Natural killer cell treated with Interleukin-12 subunit alpha and Interleukin-12 subunit beta and Interleukin-15 and Interleukin-18, amount 100 ng/mL, for 72 hours (primary cell): ENCODE measurements at regions not wholly inside any gene's neighbourhood (a gene's known extent, or its start where the extent isn't known, plus 50 kb on each side); places are given as distances from the start of the nearest gene placed in this dataset.

Source experiments
- ATAC-seq, 2 donors: fragments of 150-1000 bp; cut with Tn5 transposase in 1 of 2; sonication (Bioruptor Pico), chemical (Tn5 transposase) in 1 of 2; 2 replicates each; pipeline ENCODE4 v1.10.0; 2021
- DNase-seq: peaks from one replicate; pipeline ENCODE4 v3.0.0; 2022; ENCODE audit warnings: low spot score
- H3K27ac Mint-ChIP-seq, 2 donors: 1 replicate in 1 of 2; 2 replicates in 1 of 2; pipeline ENCODE4 v1.8.0; 2022; ENCODE audit warnings: mixed read lengths in 2 of 2, mild to moderate bottlenecking in 1 of 2, moderate library complexity in 1 of 2
- H3K27me3 Mint-ChIP-seq, 2 donors: 1 replicate in 1 of 2; 2 replicates in 1 of 2; pipeline ENCODE4 v1.8.0; 2022; ENCODE audit warnings: mixed read lengths in 2 of 2
- H3K36me3 Mint-ChIP-seq: one replicate; pipeline ENCODE4 v1.8.0; 2022; ENCODE audit warnings: mixed read lengths
- H3K4me1 Mint-ChIP-seq, 2 donors: 1 replicate in 1 of 2; 2 replicates in 1 of 2; pipeline ENCODE4 v1.8.0; 2022; ENCODE audit warnings: low read depth in 2 of 2, mixed read lengths in 2 of 2, mild to moderate bottlenecking in 1 of 2
- H3K4me3 Mint-ChIP-seq: one replicate; pipeline ENCODE4 v1.8.0; 2022; ENCODE audit warnings: mixed read lengths
- H3K9me3 Mint-ChIP-seq: 2 replicates; pipeline ENCODE4 v1.8.0; 2022; ENCODE audit warnings: mixed read lengths

DNA sequence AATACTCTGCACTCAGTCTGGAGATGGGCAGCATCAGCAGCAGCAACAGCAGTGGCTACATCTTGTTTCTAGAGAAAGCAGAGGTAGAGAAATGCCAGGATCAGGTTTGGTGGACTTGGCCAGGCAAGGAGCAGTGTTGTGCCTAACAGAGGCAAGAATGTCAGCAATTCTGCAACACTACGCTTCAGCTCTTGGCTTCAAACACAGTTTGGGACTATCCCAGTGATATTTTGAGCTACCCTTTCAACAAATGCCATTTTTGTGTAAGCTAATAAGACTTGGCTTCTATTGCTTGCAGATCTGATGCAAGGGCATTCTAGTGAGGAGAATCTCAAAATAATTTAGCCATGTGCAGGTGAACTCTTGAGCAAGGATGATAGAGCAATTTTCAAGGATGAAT lies 271.3 kb downstream of the PCDH20 start:
- Mint-ChIP-seq H3K27ac (no peak overlapping the region), H3K4me1 (peaks cover 0 to 3% of the 10 kb centered on the region in 2 donors), H3K9me3 (peaks cover 20% of the 10 kb centered on the region), H3K36me3 (peaks cover 5% of the 10 kb centered on the region), H3K27me3 (no peaks in the 10 kb centered on the region), H3K4me3 (no peak overlapping the region)
- ATAC-seq (no peak), DNase-seq (no peak)

DNA sequence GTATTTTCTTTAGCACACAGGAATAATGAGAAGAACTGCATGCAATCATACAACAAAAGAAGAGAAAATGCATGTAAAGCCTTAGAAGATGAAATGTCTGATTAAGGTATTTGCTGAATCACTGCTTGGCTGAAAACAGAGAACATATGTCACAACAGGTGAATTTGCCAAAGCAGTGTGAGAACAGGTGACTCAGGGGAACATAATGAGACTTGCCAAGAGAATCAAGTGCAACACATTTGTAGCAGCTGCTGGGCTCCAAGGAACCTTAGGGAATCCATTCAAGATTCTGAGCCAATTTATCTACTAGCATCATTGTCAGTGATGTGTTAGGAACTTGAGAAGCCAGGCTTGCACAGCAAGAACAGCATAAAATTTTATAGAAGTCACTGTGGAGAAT lies 273.1 kb downstream of the PCDH20 start:
- DNase-seq (no peak), ATAC-seq (no peak)
- Mint-ChIP-seq H3K36me3 (peaks cover 5% of the 10 kb centered on the region), H3K9me3 (peaks cover 20% of the 10 kb centered on the region), H3K4me1 (peaks cover 0 to 3% of the 10 kb centered on the region in 2 donors), H3K4me3 (no peak overlapping the region), H3K27me3 (no peaks in the 10 kb centered on the region), H3K27ac (no peak overlapping the region)

DNA sequence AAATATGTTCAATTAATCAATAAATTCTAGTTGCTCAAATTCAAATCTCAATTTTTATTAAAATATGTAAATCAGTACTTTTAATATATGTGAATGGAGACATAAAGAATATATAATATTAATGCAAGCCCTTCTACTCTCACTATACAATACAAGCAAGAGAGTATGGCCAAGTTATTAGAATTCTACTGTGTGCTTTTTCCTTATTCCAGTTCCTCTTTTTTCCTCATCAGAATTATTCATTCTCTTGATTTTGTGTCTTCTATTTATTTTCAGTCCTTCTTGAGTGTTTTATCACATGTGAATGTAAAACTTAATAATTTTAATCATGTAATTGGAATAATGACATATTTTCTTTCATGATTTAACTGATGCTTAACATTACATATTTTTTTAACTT lies 276.8 kb downstream of the PCDH20 start:
- Mint-ChIP-seq H3K27me3 (no peaks in the 10 kb centered on the region), H3K9me3 (peaks cover 19% of the 10 kb centered on the region), H3K4me3 (no peak overlapping the region), H3K27ac (no peak overlapping the region), H3K4me1 (no peaks in the 10 kb centered on the region), H3K36me3 (peaks cover 5% of the 10 kb centered on the region)
- no peak for ATAC-seq
- DNase-seq, result no peak

DNA sequence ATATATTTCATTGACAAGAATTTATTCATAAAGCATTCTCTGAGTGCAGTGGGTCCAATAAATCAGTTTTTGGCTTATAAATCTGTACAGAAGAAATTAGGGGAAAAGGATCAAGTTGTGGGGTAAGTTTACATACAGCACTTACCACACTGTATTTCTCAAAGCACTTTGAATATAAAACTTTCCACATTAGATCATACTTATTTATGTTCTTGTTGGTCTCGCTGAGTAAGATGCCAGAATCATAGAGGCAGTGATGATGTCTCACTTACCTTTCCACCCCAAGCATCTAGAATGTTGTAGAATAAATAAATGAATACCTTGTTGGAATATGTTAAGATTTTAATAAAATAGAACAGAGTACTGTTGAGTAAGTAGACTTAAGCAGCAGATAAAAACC lies 279.1 kb downstream of the PCDH20 start:
- H3K9me3 Mint-ChIP-seq, result peaks cover 8% of the 10 kb centered on the region
- H3K27ac Mint-ChIP-seq, result no peak overlapping the region
- DNase-seq (no peak), ATAC-seq (no peak)
- no peaks in the 10 kb centered on the region for H3K4me1 Mint-ChIP-seq
- H3K27me3 Mint-ChIP-seq, result no peaks in the 10 kb centered on the region
- no peak overlapping the region for H3K4me3 Mint-ChIP-seq
- H3K36me3 Mint-ChIP-seq, result no peaks in the 10 kb centered on the region

DNA sequence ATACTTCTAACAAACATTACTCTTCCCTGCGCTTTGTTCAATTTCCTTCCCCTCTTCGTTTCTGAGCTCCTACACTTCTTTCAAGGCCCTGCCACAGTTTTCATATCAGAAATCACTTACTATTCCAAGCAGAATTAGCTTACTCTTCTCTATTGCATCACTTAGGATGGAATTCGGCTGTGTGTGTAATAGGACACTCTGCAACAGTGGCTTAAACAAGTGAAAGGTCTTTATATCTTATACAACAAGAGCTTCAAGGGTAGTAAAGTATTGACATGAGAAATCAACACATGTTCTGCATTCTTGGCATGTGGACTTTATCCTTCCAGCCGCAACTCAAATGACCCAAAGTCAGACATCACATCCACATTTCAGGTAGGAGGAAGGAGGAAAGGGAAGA lies 279.6 kb downstream of the PCDH20 start:
- Mint-ChIP-seq H3K9me3 (peaks cover 7% of the 10 kb centered on the region), H3K27me3 (no peaks in the 10 kb centered on the region)
- no peak for ATAC-seq

DNA sequence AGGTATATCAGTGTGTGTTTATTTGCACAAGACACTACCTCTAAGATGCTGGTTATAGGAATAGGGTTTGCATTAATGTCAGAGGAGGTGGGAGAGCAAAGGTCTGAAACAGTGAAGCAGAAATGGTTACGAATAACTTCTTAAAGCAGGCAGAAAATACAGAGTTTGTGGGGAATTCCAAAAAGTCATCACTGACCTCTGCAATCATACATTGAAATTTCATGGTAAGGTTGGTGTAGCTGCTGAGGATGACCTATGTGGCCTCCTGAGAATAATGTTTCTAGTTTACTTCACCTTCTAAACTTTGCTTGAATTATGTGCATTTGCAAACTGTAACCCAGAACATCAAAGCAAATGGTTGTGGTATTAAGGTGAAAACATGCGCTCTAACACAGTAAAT lies 280.1 kb downstream of the PCDH20 start:
- H3K4me3 Mint-ChIP-seq, result no peak overlapping the region
- ATAC-seq (no peak), DNase-seq (no peak)
- H3K27ac Mint-ChIP-seq, result no peak overlapping the region
- H3K36me3 Mint-ChIP-seq, result no peaks in the 10 kb centered on the region
- H3K27me3 Mint-ChIP-seq, result no peaks in the 10 kb centered on the region
- H3K9me3 Mint-ChIP-seq, result peaks cover 7% of the 10 kb centered on the region
- no peaks in the 10 kb centered on the region for H3K4me1 Mint-ChIP-seq

More for the DNA sequence above, 279.6 kb downstream of the PCDH20 start:
- Mint-ChIP-seq H3K4me3 (no peak overlapping the region), H3K4me1 (no peaks in the 10 kb centered on the region), H3K36me3 (no peaks in the 10 kb centered on the region), H3K27ac (no peak overlapping the region)
- DNase-seq, result no peak

DNA sequence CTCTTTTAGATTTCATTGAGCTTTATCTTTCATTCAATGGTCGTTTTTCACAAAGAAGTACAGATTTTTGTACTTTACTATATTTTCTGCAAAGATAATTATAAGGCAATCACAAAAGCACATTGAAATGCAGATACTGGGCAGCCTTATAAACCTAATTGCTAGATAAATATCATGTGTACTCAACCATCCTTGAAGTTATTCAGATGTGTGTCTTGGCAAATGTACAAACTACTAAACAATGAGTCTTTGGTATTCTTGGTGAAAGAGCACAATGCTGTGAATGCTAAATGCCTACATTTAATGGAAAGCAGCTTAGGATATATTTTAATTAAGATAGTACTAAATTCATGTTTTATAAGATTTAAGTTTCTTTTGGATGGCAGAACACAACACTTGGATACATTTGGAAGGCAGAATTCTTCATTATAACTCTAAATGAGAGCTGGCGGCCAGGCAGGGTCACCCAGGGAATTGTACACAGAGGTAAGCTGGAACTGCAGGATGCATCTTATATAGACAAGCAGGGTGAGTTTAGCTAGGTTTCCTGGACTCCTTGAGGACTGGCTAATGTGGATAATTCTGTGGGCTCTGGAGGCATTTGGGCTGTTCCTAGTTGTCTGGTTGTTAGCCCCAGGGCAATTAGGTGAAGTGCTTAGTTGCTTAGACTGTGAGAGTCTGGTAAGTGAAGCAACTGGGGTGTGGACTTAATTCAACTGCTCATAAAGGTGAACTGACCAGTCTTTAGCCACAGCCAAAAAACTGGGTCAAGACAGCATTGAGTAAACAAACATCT lies 286.6 kb downstream of the PCDH20 start:
- ATAC-seq, result no peak
- Mint-ChIP-seq H3K27ac (no peak overlapping the region), H3K9me3 (peaks cover 8% of the 10 kb centered on the region), H3K4me1 (no peaks in the 10 kb centered on the region), H3K27me3 (no peaks in the 10 kb centered on the region), H3K36me3 (no peaks in the 10 kb centered on the region), H3K4me3 (no peak overlapping the region)
- no peak for DNase-seq

DNA sequence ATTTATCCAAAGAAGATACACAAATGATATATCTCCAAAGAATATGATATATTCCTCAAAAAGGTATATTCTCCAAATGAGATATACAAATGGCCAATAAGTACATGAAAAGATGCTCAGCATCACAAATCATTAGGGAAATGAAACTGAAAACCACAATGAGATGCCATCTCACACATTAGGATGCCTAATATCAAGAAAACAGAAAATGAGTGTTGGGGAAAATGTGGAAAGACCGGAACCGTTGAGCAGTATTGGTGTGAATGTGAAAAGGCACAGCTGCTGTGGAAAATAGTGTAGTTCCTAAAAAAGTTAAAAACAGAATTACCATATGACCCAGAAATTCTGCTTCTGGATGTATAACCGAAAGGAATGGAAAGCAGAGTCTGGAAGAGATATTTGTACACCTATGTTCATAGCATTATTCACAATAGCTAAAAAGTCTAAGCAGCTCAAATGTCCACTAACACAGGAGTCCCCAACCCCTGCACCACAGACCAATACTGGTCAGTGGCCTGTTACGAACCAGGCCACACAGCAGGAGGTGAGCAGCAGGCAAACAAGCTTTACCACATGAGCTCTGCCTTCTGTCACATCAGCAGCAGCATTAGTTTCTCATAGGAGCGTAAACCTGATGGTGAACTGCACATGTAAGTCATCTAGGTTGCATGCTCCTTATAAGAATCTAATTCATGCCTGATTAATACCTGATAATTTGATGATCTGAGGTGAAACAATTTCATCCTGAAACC lies 291.9 kb downstream of the PCDH20 start:
- Mint-ChIP-seq H3K27me3 (no peaks in the 10 kb centered on the region), H3K4me3 (no peak overlapping the region), H3K4me1 (no peaks in the 10 kb centered on the region), H3K36me3 (no peaks in the 10 kb centered on the region), H3K27ac (no peak overlapping the region), H3K9me3 (peaks cover 10% of the 10 kb centered on the region)
- no peak for DNase-seq
- no peak for ATAC-seq

DNA sequence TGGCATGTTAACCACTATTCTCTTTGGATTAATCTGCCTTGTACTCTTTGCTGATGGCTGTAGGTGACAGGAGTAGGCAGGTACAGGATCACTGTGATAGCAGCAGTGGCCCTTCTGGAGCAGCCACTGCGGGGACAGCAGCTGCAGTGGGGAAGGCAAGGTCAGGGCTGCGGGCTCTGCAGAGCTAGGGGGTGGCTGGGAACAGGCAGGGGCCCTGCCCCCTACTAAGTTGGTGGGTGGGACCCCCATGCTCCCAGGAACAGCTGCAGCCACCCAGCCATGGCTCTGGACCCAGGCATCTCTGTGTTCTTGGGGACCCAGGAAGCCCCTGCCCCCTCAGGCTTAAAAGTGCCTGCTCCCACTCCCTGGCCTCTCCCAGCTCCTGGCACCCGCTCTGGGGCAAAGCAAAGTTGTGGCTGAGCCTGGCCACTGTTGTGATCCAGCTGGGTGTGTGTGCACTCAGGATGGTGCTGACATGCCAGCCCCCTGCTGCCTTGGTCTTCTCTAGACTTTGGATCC lies 302.4 kb downstream of the PCDH20 start:
- peak in 1 of 2 donors; percentile 41 for ATAC-seq
- Mint-ChIP-seq H3K27ac (no peak overlapping the region), H3K4me3 (no peak overlapping the region), H3K4me1 (no peaks in the 10 kb centered on the region), H3K27me3 (no peaks in the 10 kb centered on the region), H3K36me3 (no peaks in the 10 kb centered on the region), H3K9me3 (peaks cover 1% of the 10 kb centered on the region)
- no peak for DNase-seq

DNA sequence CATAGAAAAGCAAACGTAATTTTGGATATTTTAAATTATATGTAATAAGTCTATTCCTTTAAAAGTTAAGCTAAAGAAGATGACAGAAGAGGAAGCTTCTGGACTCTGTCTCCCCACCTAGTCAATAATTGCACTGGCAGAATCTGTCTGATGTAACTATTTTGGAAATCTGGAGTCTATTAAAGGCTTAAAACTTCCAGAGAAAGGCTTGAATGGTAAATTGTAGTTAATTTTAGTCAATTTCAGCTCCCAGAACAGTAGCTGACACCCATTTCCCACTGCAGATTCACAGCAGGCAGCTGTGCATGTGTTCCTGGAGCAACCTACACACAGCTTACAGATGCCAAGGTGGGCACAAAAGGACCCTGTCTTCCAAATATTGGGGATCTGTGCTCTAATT lies 304.1 kb downstream of the PCDH20 start:
- Mint-ChIP-seq H3K4me1 (no peaks in the 10 kb centered on the region), H3K9me3 (peaks cover 8% of the 10 kb centered on the region), H3K27me3 (no peaks in the 10 kb centered on the region), H3K27ac (no peak overlapping the region), H3K4me3 (no peak overlapping the region), H3K36me3 (peaks cover 6% of the 10 kb centered on the region)
- DNase-seq (no peak), ATAC-seq (no peak)

DNA sequence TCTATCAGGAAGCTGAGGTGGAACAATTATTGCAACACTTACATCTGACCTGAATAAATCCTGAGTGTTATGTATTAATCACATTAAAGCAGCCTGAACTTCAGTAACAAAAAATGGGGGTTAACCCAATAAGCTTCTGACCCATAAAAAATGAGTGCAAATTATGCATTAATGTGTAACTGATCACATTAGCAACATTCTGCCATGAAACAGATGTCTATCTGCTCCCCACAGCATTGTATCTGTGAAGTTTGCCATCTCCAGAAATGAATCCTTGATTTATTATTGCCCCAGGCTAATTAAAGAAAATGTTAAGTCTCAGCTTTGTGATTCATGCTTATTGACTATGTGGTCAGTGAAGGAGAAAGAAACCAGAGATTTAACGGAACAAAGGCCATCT lies 304.9 kb downstream of the PCDH20 start:
- Mint-ChIP-seq H3K27me3 (no peaks in the 10 kb centered on the region), H3K9me3 (peaks cover 8% of the 10 kb centered on the region), H3K27ac (no peak overlapping the region), H3K4me1 (no peaks in the 10 kb centered on the region), H3K36me3 (peaks cover 6% of the 10 kb centered on the region), H3K4me3 (no peak overlapping the region)
- no peak for ATAC-seq
- no peak for DNase-seq

DNA sequence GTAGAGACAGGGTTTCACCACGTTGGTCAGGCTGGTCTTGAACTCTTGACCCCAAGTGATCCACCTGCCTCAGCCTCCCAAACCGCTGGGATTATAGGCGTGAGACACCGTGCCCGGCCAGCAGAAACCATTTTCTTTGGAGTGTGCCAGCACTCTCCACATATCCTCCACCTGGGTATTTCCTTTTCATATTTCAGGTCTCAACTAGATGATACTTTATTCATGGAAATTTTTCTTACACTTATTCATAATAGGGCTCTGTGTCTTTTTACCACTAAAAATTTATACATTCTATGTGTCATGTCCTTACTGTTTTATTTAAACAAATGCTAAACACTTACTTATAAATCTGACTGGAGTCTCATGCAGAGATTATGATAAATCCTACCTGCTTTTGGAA lies 305.9 kb downstream of the PCDH20 start:
- peaks cover 12% of the 10 kb centered on the region for H3K9me3 Mint-ChIP-seq
- DNase-seq (no peak), ATAC-seq (no peak)
- H3K27me3 Mint-ChIP-seq, result no peaks in the 10 kb centered on the region
- peaks cover 6% of the 10 kb centered on the region for H3K36me3 Mint-ChIP-seq
- no peak overlapping the region for H3K27ac Mint-ChIP-seq
- no peaks in the 10 kb centered on the region for H3K4me1 Mint-ChIP-seq
- H3K4me3 Mint-ChIP-seq, result no peak overlapping the region

DNA sequence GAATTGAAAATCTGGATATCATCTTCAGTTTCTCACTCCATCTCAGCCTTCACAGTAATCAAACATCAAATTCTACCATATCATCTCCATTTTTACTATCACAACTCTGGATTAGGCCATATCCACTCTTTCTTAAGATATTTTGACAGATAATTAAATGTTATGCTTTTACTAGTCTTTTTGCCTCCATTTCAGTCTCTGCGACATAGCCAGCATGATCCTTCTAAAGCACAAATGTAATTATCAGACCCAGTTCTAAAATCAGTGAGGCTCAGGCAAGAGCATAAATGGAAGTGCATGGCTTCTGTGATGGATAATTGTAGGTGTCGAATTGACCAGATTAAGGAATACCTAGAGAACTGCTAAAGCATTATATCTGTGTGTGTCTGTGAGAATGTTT lies 307.7 kb downstream of the PCDH20 start:
- no peak overlapping the region for H3K4me3 Mint-ChIP-seq
- DNase-seq (no peak), ATAC-seq (no peak)
- no peaks in the 10 kb centered on the region for H3K27me3 Mint-ChIP-seq
- no peak overlapping the region for H3K27ac Mint-ChIP-seq
- H3K4me1 Mint-ChIP-seq, result no peaks in the 10 kb centered on the region
- H3K9me3 Mint-ChIP-seq, result peaks cover 12% of the 10 kb centered on the region
- peaks cover 6% of the 10 kb centered on the region for H3K36me3 Mint-ChIP-seq

DNA sequence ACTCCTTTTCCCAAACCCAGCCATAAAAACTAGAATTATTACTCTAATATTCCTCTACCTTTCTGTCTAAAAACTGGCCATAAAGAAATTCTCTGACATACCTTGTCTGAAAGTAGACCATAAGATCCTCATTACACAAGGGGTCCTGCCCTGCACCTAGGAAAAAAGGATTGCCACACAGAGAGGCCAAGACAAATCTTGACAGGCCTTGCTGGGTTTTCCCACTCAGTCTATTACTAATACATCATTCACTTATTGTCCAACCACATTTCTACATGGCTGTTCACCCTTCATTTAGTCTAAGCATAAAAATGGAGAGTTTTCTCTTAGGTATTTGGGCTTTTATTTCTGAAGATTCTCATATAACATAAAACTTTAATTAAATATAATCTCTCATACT lies 319.8 kb downstream of the PCDH20 start:
- peaks cover 17% of the 10 kb centered on the region for H3K36me3 Mint-ChIP-seq
- H3K27ac Mint-ChIP-seq, result no peak overlapping the region
- DNase-seq (no peak), ATAC-seq (no peak)
- no peaks in the 10 kb centered on the region for H3K27me3 Mint-ChIP-seq
- no peak overlapping the region for H3K4me3 Mint-ChIP-seq
- peaks cover 32% of the 10 kb centered on the region for H3K9me3 Mint-ChIP-seq
- no peaks in the 10 kb centered on the region for H3K4me1 Mint-ChIP-seq
